CD4-positive, alpha-beta T cell (primary cell): ENCODE measurements at regions not wholly inside any gene's neighbourhood (a gene's known extent, or its start where the extent isn't known, plus 50 kb on each side); places are given as distances from the start of the nearest gene placed in this dataset.
"Not testable (repeated sequence)": the region's sequence is repeated elsewhere in the genome, so short reads cannot be mapped to it uniquely, and the experiment has no call there.

ENCODE experiments used
- ATAC-seq: fragments of 200-7000 bp; cut with Tn5 transposase; one replicate; pipeline ENCODE4 v1.10.0; 2022; ENCODE audit warnings: mild to moderate bottlenecking; ENCODE audit not compliant: poor library complexity
- CTCF ChIA-PET: fragments of 350-600 bp; sonication (Branson Sonifier 250); formaldehyde crosslinking; loops from one replicate; lab custom pipeline; 2021; ENCODE audit warnings: antibody characterized with exemption, inconsistent platforms; lab: Charles Lee
- POLR2A ChIA-PET: fragments of 350-600 bp; sonication (Branson Sonifier 250); formaldehyde crosslinking; loops from one replicate; lab custom pipeline; 2021; ENCODE audit warnings: antibody characterized with exemption, inconsistent platforms; lab: Charles Lee
- DNase-seq, 14 experiments: peaks; one replicate each; pipeline ENCODE4 v3.0.0-alpha.2; 2013 to 2020; ENCODE audit warnings: mixed read lengths in 2 of 14
- H3K27ac ChIP-seq, 2 donors: one replicate each; pipeline versions ENCODE4 v1.5.1 to v1.7.0; 2013; ENCODE audit warnings: low read length in 2 of 2, low read depth in 1 of 2, mild to moderate bottlenecking in 1 of 2
- H3K27me3 ChIP-seq, 2 experiments: 1 replicate in 1 of 2; 2 replicates in 1 of 2; pipeline versions ENCODE4 v1.6.1 to v1.7.0; 2013; ENCODE audit warnings: low read length in 2 of 2, control low read depth in 1 of 2, mild to moderate bottlenecking in 1 of 2, moderate library complexity in 1 of 2; ENCODE audit not compliant: insufficient read depth in 2 of 2, control insufficient read depth in 1 of 2
- H3K36me3 ChIP-seq: one replicate; pipeline ENCODE4 v1.6.1; 2013; ENCODE audit warnings: low read length, control low read depth; ENCODE audit not compliant: insufficient read depth
- H3K4me1 ChIP-seq: one replicate; pipeline ENCODE4 v1.6.1; 2013; ENCODE audit warnings: low read length, control low read depth; ENCODE audit not compliant: insufficient read depth
- H3K4me3 ChIP-seq: one replicate; pipeline ENCODE4 v1.5.1; 2013; ENCODE audit warnings: mild to moderate bottlenecking, low read length, moderate library complexity
- H3K9me3 ChIP-seq, 2 experiments: 1 replicate in 1 of 2; 2 replicates in 1 of 2; pipeline versions ENCODE4 v1.6.1 to v1.7.0; 2013; ENCODE audit warnings: low read length in 2 of 2, mild to moderate bottlenecking in 2 of 2, control low read depth in 1 of 2, moderate library complexity in 1 of 2; ENCODE audit not compliant: control insufficient read depth in 1 of 2, insufficient read depth in 1 of 2
- H3K27ac Mint-ChIP-seq: one replicate; pipeline ENCODE4 v1.8.0; 2020; ENCODE audit warnings: mixed read lengths
- H3K27me3 Mint-ChIP-seq: one replicate; pipeline ENCODE4 v1.8.0; 2021; ENCODE audit warnings: mixed read lengths
- H3K36me3 Mint-ChIP-seq: one replicate; pipeline ENCODE4 v1.8.0; 2021; ENCODE audit warnings: low read depth, mixed read lengths
- H3K4me1 Mint-ChIP-seq: one replicate; pipeline ENCODE4 v1.8.0; 2021; ENCODE audit warnings: low read depth, mixed read lengths
- H3K4me3 Mint-ChIP-seq: one replicate; pipeline ENCODE4 v1.8.0; 2020; ENCODE audit warnings: mild to moderate bottlenecking, mixed read lengths
- H3K9me3 Mint-ChIP-seq: one replicate; pipeline ENCODE4 v1.8.0; 2020; ENCODE audit warnings: mixed read lengths
- intact Hi-C, 2 experiments: fragments of 100-400 bp; cut with DNase I in 1 of 2; cut with micrococcal nuclease in 1 of 2; formaldehyde crosslinking; loops; one replicate each; pipeline versions ENCODE4 v1.15.1 to v1.9.0; 2023 to 2025; cut with DNase I, micrococcal nuclease

DNA sequence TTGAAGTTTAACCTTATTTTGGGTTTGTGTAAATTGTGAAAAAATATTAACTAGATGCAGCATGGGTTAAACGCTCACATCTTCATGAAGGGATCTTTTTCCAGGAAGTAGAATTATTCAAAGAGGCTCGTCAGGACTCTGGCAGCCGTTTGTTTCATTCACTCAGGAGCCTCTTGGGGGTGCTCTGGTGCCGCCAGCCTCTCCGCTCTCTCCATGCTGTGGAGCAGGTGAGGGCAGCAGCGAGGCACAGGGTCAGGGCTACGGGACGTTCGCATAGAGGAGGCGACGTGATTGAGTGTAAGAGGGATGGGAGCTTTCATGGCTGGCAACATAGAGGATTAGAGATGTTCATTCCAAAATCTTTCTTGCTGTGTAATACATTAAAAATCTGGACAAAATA is 110.8 kb downstream of the GOLGA6L22 start:
- H3K27ac Mint-ChIP-seq, H3K36me3 ChIP-seq, H3K27me3 Mint-ChIP-seq, H3K4me1 Mint-ChIP-seq, DNase-seq, ATAC-seq, H3K27me3 ChIP-seq, H3K27ac ChIP-seq, H3K4me3 Mint-ChIP-seq, H3K4me3 ChIP-seq, H3K9me3 ChIP-seq, H3K9me3 Mint-ChIP-seq, intact Hi-C loops, CTCF ChIA-PET, POLR2A ChIA-PET, H3K4me1 ChIP-seq: not testable (repeated sequence)
- peaks cover 17% of the 10 kb centered on the region for H3K36me3 Mint-ChIP-seq

DNA sequence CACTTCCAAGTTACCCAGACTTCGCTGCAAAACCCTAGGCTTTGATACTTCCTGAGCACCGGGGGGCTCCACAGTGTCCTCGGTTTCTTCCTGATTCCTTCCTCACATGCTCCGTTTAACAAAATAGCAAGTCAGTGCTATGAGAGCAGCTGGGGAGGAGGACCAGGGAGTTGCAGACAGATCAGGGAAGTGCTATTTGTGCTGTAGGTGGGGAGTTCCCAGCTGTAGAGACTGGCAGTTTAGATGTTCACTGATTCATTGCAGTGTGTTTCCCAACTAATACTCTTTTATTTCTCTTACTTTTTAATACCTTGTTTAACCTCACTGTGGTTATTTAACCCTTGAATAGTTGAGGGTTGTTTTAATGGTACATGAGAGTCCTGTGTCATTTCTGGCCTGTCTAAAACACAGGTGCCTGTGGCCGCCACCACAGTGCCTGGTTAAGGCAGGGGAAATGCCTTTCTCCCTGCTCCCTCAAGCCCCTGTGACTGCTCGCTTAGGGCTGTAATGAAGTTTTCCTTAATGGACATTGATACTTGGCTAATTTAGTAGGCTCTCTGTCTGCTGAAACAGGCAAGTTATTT is 113.5 kb downstream of the GOLGA6L22 start:
- H3K27ac Mint-ChIP-seq, H3K27me3 Mint-ChIP-seq, H3K4me1 ChIP-seq, POLR2A ChIA-PET, CTCF ChIA-PET, H3K9me3 Mint-ChIP-seq, H3K27me3 ChIP-seq, intact Hi-C loops, ATAC-seq, DNase-seq, H3K36me3 ChIP-seq, H3K4me3 ChIP-seq, H3K4me1 Mint-ChIP-seq, H3K27ac ChIP-seq, H3K9me3 ChIP-seq, H3K4me3 Mint-ChIP-seq: not testable (repeated sequence)
- peaks cover 14% of the 10 kb centered on the region for H3K36me3 Mint-ChIP-seq

- H3K27me3 Mint-ChIP-seq, H3K27me3 ChIP-seq, intact Hi-C loops, ATAC-seq, H3K36me3 ChIP-seq, CTCF ChIA-PET, H3K4me3 Mint-ChIP-seq, POLR2A ChIA-PET, H3K9me3 ChIP-seq, H3K4me1 ChIP-seq, H3K4me3 ChIP-seq, H3K27ac ChIP-seq, H3K4me1 Mint-ChIP-seq, H3K27ac Mint-ChIP-seq, H3K9me3 Mint-ChIP-seq: not testable (repeated sequence)
- H3K36me3 Mint-ChIP-seq, result peaks cover 14% of the 10 kb centered on the region
- peak in 1 of 14 experiments; percentile 2 for DNase-seq
These were observed 114.1 kb downstream of the GOLGA6L22 start for GRCh38 chr15:22572792-22573191.

- POLR2A ChIA-PET, H3K27ac Mint-ChIP-seq, DNase-seq, CTCF ChIA-PET, H3K36me3 ChIP-seq, H3K27me3 Mint-ChIP-seq, H3K4me1 ChIP-seq, H3K36me3 Mint-ChIP-seq, H3K9me3 ChIP-seq, H3K9me3 Mint-ChIP-seq, H3K4me1 Mint-ChIP-seq, intact Hi-C loops, H3K4me3 Mint-ChIP-seq, H3K4me3 ChIP-seq, ATAC-seq, H3K27ac ChIP-seq, H3K27me3 ChIP-seq: not testable (repeated sequence)
These were observed 119.1 kb downstream of the GOLGA6L22 start for GRCh38 chr15:22577828-22578227.

DNA sequence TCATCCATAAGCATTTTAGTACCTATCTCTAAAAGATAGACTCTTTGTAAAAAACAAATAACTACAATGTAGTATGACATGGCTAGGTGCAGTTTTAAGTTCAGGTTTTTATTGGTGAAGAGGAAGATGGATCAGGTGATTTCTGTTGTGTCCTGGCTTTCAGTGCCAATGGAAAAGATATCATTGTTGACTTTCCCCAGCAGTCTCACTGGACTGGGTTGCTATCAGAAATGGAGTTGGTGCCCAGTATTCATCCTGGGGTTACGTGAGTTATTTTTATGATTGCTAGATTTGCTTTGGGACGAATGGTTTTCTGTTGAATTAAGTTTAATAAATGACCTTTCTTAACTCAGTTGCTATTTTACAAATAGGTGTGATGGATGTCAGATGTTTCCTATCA is 120.5 kb downstream of the GOLGA6L22 start:
- not testable (repeated sequence) for H3K36me3 Mint-ChIP-seq, H3K27me3 Mint-ChIP-seq

DNA sequence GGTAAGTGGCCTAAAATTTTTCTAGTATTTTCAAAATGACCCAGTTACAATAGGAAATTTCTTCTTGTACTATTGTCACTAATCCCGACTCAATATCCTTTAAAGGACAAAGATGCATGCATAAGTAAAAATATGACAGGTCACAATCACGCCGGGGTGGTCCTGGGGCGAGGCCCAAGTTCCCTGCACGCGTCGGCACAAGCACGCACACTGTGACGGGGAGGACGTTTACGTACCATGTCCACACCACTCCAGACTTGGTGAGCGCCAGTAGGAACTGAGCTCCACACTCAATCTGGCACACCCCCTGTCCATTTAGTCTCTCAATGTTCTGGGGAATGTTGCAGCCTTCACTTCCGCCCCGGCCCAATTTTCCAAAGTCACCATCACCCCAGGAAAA is 128.7 kb downstream of the GOLGA6L22 start:
- DNase-seq, H3K36me3 ChIP-seq, H3K27ac ChIP-seq, POLR2A ChIA-PET, H3K4me3 ChIP-seq, H3K4me1 Mint-ChIP-seq, H3K9me3 Mint-ChIP-seq, CTCF ChIA-PET, H3K4me3 Mint-ChIP-seq, H3K27me3 ChIP-seq, H3K27me3 Mint-ChIP-seq, H3K4me1 ChIP-seq, intact Hi-C loops, H3K9me3 ChIP-seq, H3K36me3 Mint-ChIP-seq, ATAC-seq, H3K27ac Mint-ChIP-seq: not testable (repeated sequence)

More for the DNA sequence above, 120.5 kb downstream of the GOLGA6L22 start:
- H3K27ac Mint-ChIP-seq, H3K27ac ChIP-seq, ATAC-seq, H3K4me3 Mint-ChIP-seq, H3K36me3 ChIP-seq, H3K27me3 ChIP-seq, DNase-seq, POLR2A ChIA-PET, H3K9me3 Mint-ChIP-seq, H3K4me1 ChIP-seq, H3K9me3 ChIP-seq, H3K4me3 ChIP-seq, intact Hi-C loops, H3K4me1 Mint-ChIP-seq, CTCF ChIA-PET: not testable (repeated sequence)

DNA sequence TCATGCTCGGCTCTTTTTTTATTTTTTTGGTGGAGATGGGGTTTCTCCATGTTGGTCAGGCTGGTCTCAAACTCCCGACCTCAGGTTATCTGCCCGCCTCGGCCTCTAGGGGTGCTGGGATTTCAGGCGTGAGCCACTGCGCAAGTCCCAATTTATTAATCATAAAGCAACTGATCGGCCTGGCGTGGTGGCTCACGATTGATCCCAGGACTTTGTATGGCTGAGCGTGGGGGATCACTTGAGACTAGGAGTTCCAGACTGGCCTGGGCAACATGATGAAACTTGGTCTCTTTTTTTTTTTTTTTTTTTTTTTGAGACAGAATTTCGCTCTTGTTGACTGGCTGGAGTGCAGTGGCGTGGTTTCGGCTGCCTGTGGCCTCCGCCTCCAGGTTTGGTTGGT is 139.8 kb downstream of the GOLGA6L22 start:
- H3K27ac Mint-ChIP-seq, H3K9me3 ChIP-seq, intact Hi-C loops, H3K9me3 Mint-ChIP-seq, H3K36me3 ChIP-seq, H3K27me3 Mint-ChIP-seq, CTCF ChIA-PET, DNase-seq, ATAC-seq, H3K4me1 Mint-ChIP-seq, H3K27me3 ChIP-seq, H3K4me1 ChIP-seq, POLR2A ChIA-PET, H3K36me3 Mint-ChIP-seq, H3K4me3 ChIP-seq, H3K4me3 Mint-ChIP-seq, H3K27ac ChIP-seq: not testable (repeated sequence)
